ENCODE measurements at regions not wholly inside any gene's neighbourhood (a gene's known extent, or its start where the extent isn't known, plus 50 kb on each side); places are given as distances from the start of the nearest gene placed in this dataset.

- POLR2A ChIA-PET (ENCODE audit: unreplicated experiment): no interaction called here
- Histone ChIP-seq H3K27me3 (ENCODE audit: low read length) (peaks cover 3% of the 10 kb centered on the region; the same call in 1 of the 2 replicates), H3K9me2 (replicated peaks; ENCODE audit: low read length) (no peaks in the 10 kb centered on the region), H3F3A (ENCODE audit: low read length, unreplicated experiment) (no peaks in the 10 kb centered on the region), H3K4me2 (ENCODE audit: low read length) (no peak overlapping the region), H3K79me2 (ENCODE audit: low read length) (no peaks in the 10 kb centered on the region), H3K9me3 (ENCODE audit: low read length) (no peaks in the 10 kb centered on the region), H3K4me1 (ENCODE audit: insufficient read depth, low read length) (no peaks in the 10 kb centered on the region), H4K20me1 (ENCODE audit: low read length) (no peaks in the 10 kb centered on the region), H2AFZ (ENCODE audit: low read length) (no peak overlapping the region), H3K27ac (ENCODE audit: low read length) (no peak overlapping the region), H3K36me3 (ENCODE audit: low read depth, low read length) (no peaks in the 10 kb centered on the region), H3K4me3 (ENCODE audit: low read length) (no peak overlapping the region), H3K9ac (ENCODE audit: low read length) (no peak overlapping the region)
- CTCF ChIA-PET: no interaction called here
- TF ChIP-seq EZH2phosphoT487 (IDR thresholded peaks at IDR 0.05; ENCODE audit: borderline replicate concordance, low read length) (no peak), CTCF (conservative IDR thresholded peaks at IDR 0.05; ENCODE audit: low read depth, low read length) (no peak), EZH2 (IDR thresholded peaks at IDR 0.05; ENCODE audit: low read length, unreplicated experiment) (no peak)
- DNase-seq: peak; percentile 57
- intact Hi-C loops (cut with micrococcal nuclease): loop anchor here (10.0 kb wide), 1 partner anchor 228 kb away; no protein-coding TSS in a partner anchor
- no peak; the same call in 1 of the 2 replicates for ATAC-seq
- BruUV-seq (replicated peaks): no TSS peak
These were observed 107.6 kb downstream of the KCNJ2 start for GRCh38 chr17:70276906-70277305.

GRCh38 chr17:70278844-70279462 lies 109.6 kb downstream of the KCNJ2 start:
- Histone ChIP-seq H3K4me3 (ENCODE audit: low read length) (no peak overlapping the region), H3K79me2 (ENCODE audit: low read length) (no peaks in the 10 kb centered on the region), H3K4me1 (ENCODE audit: insufficient read depth, low read length) (no peaks in the 10 kb centered on the region), H3K4me2 (ENCODE audit: low read length) (no peak overlapping the region), H4K20me1 (ENCODE audit: low read length) (no peaks in the 10 kb centered on the region), H3K36me3 (ENCODE audit: low read depth, low read length) (no peaks in the 10 kb centered on the region), H3K9me2 (replicated peaks; ENCODE audit: low read length) (no peaks in the 10 kb centered on the region), H3K27me3 (ENCODE audit: low read length) (peaks cover 6% of the 10 kb centered on the region; the same call in 1 of the 2 replicates), H3K9me3 (ENCODE audit: low read length) (no peaks in the 10 kb centered on the region), H3K9ac (ENCODE audit: low read length) (no peak overlapping the region), H2AFZ (ENCODE audit: low read length) (no peak overlapping the region), H3K27ac (ENCODE audit: low read length) (no peak overlapping the region), H3F3A (ENCODE audit: low read length, unreplicated experiment) (no peaks in the 10 kb centered on the region)
- no TSS peak for BruUV-seq (replicated peaks)
- POLR2A ChIA-PET (ENCODE audit: unreplicated experiment): no interaction called here
- ATAC-seq: no peak
- CTCF ChIA-PET: interaction anchor here (0.7 kb wide), 1 partner anchor 34 kb away, joined by 4 read pairs; no protein-coding TSS in a partner anchor
- DNase-seq: no peak
- TF ChIP-seq EZH2 (IDR thresholded peaks at IDR 0.05; ENCODE audit: low read length, unreplicated experiment) (no peak), CTCF (conservative IDR thresholded peaks at IDR 0.05; ENCODE audit: low read depth, low read length) (no peak), EZH2phosphoT487 (IDR thresholded peaks at IDR 0.05; ENCODE audit: borderline replicate concordance, low read length) (no peak)
- intact Hi-C loops (cut with micrococcal nuclease): loop anchor here (10.0 kb wide), 1 partner anchor 226 kb away; no protein-coding TSS in a partner anchor

GRCh38 chr17:70286391-70286790 lies 117.1 kb downstream of the KCNJ2 start:
- ChIA-PET POLR2A (ENCODE audit: unreplicated experiment) (interaction anchor here (0.6 kb wide), 1 partner anchor 23 kb away, joined by 7 read pairs; no protein-coding TSS in a partner anchor), CTCF (interaction anchor here (0.6 kb wide), 1 partner anchor 1608 kb away, joined by 3 read pairs; no protein-coding TSS in a partner anchor)
- no peaks in the 10 kb centered on the region for H3K9me3 ChIP-seq (ENCODE audit: low read length)
- no peaks in the 10 kb centered on the region for H3K4me1 ChIP-seq (ENCODE audit: insufficient read depth, low read length)
- no peaks in the 10 kb centered on the region for H4K20me1 ChIP-seq (ENCODE audit: low read length)
- ATAC-seq (no peak), DNase-seq (no peak)
- 0 out of 2 replicates have a peak, but pooled peaks cover 3% of the 10 kb centered on the region for H3K27me3 ChIP-seq (ENCODE audit: low read length)
- H2AFZ ChIP-seq (ENCODE audit: low read length): no peak overlapping the region
- no TSS peak for BruUV-seq (replicated peaks)
- no peak for TF ChIP-seq EZH2phosphoT487 (IDR thresholded peaks at IDR 0.05; ENCODE audit: borderline replicate concordance, low read length)
- no peak for TF ChIP-seq EZH2 (IDR thresholded peaks at IDR 0.05; ENCODE audit: low read length, unreplicated experiment)
- no peak for TF ChIP-seq CTCF (conservative IDR thresholded peaks at IDR 0.05; ENCODE audit: low read depth, low read length)
- no peak overlapping the region for H3K9ac ChIP-seq (ENCODE audit: low read length)
- no peaks in the 10 kb centered on the region for H3F3A ChIP-seq (ENCODE audit: low read length, unreplicated experiment)
- H3K4me2 ChIP-seq (ENCODE audit: low read length): no peak overlapping the region
- no peaks in the 10 kb centered on the region for H3K36me3 ChIP-seq (ENCODE audit: low read depth, low read length)
- H3K4me3 ChIP-seq (ENCODE audit: low read length): no peak overlapping the region
- intact Hi-C loops (cut with micrococcal nuclease): no loop called here
- no peak overlapping the region for H3K27ac ChIP-seq (ENCODE audit: low read length)
- no peaks in the 10 kb centered on the region for H3K9me2 ChIP-seq (replicated peaks; ENCODE audit: low read length)
- no peaks in the 10 kb centered on the region for H3K79me2 ChIP-seq (ENCODE audit: low read length)
